MM.1S (cell line): ENCODE measurements at regions not wholly inside any gene's neighbourhood (a gene's known extent, or its start where the extent isn't known, plus 50 kb on each side); places are given as distances from the start of the nearest gene placed in this dataset.

Experiments used
- DNase-seq: peaks from one replicate; pipeline ENCODE4 v3.0.0-alpha.2; 2015
- H2AFZ ChIP-seq: fragments of 300-600 bp; sonication (generic); 2 replicates; pipeline ENCODE4 v1.6.0; 2016; ENCODE audit warnings: antibody characterized with exemption, low read length
- H3F3A ChIP-seq: fragments of 300-600 bp; sonication (generic); 2 replicates; pipeline ENCODE4 v1.6.1; 2016; ENCODE audit warnings: mild to moderate bottlenecking, antibody characterized with exemption, low read length, moderate library complexity, mixed read lengths; ENCODE audit not compliant: insufficient read depth
- H3K27ac ChIP-seq: fragments of 300-600 bp; sonication (generic); 2 replicates; pipeline ENCODE4 v1.5.1; 2016; ENCODE audit warnings: mild to moderate bottlenecking, low read length
- H3K27me3 ChIP-seq: fragments of 300-600 bp; sonication (generic); replicated peaks from 2 replicates; pipeline ENCODE4 v1.6.0; 2016; ENCODE audit warnings: low read length; ENCODE audit not compliant: insufficient read depth
- H3K36me3 ChIP-seq: fragments of 300-600 bp; sonication (generic); replicated peaks from 2 replicates; pipeline ENCODE4 v1.6.1; 2016; ENCODE audit warnings: mild to moderate bottlenecking, low read length, mixed read lengths; ENCODE audit not compliant: insufficient read depth
- H3K4me1 ChIP-seq: fragments of 300-600 bp; sonication (generic); 2 replicates; pipeline ENCODE4 v1.6.1; 2016; ENCODE audit warnings: low read length, mixed read lengths
- H3K4me2 ChIP-seq: fragments of 300-600 bp; sonication (generic); 2 replicates; pipeline ENCODE4 v1.6.0; 2016; ENCODE audit warnings: low read depth, low read length
- H3K4me3 ChIP-seq: fragments of 300-600 bp; sonication (generic); 2 replicates; pipeline ENCODE4 v1.5.1; 2016; ENCODE audit warnings: low read length, mixed read lengths
- H3K79me2 ChIP-seq: fragments of 300-600 bp; sonication (generic); 2 replicates; pipeline ENCODE4 v1.6.1; 2016; ENCODE audit warnings: mixed run types, low read length, mixed read lengths
- H3K9ac ChIP-seq: fragments of 300-600 bp; sonication (generic); 2 replicates; pipeline ENCODE4 v1.6.1; 2016; ENCODE audit warnings: low read length, mixed read lengths
- H3K9me2 ChIP-seq: fragments of 300-600 bp; sonication (generic); replicated peaks from 2 replicates; pipeline ENCODE4 v1.6.1; 2016; ENCODE audit warnings: mild to moderate bottlenecking, low read length, mixed read lengths; ENCODE audit not compliant: insufficient read depth
- H3K9me3 ChIP-seq: fragments of 300-600 bp; sonication (generic); replicated peaks from 2 replicates; pipeline ENCODE4 v1.6.1; 2016; ENCODE audit warnings: mild to moderate bottlenecking, low read length, mixed read lengths; ENCODE audit not compliant: insufficient read depth
- H4K20me1 ChIP-seq: fragments of 300-600 bp; sonication (generic); 2 replicates; pipeline ENCODE4 v1.6.1; 2016; ENCODE audit warnings: mild to moderate bottlenecking, low read length, moderate library complexity, mixed read lengths; ENCODE audit not compliant: insufficient read depth
- EZH2 ChIP-seq: fragments of 300-600 bp; sonication (generic); optimal IDR thresholded peaks from 2 replicates; pipeline ENCODE3; 2017; ENCODE audit warnings: low read depth, mild to moderate bottlenecking, antibody characterized with exemption, low read length, mixed read lengths
- EZH2phosphoT487 ChIP-seq: fragments of 300-600 bp; sonication (generic); IDR thresholded peaks from 2 replicates; pipeline ENCODE4 v1.6.1; 2018; ENCODE audit warnings: antibody characterized with exemption, low read length
- TF ChIP-seq, protein P1 (sequence below): fragments of 300-600 bp; sonication (generic); IDR thresholded peaks from 2 replicates; pipeline ENCODE4 v1.5.1; 2016; ENCODE audit warnings: antibody characterized with exemption, low read length, mixed read lengths

DNA sequence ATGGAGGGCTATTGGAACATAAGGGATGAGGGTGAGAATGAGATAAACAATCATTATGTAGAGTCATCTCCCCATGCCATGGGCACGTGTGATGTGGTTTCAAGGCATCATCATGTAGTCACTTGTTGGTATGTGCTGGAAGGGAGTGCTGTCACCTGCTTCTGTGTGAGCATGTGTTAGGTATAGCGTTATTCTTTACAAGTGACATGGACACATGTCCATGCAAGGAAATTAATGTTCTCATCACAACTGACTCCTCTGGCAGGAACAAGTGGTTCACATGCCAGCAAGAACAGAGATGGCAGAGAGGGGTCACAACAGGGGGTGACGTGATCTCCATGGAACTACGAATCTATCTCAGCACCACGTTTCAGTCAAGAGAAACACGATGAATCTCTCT, 815.8 kb downstream of the BCL11B start:
- no peaks in the 10 kb centered on the region for H3K9me3 ChIP-seq
- no peak overlapping the region for H3K4me3 ChIP-seq
- H3F3A ChIP-seq = no peaks in the 10 kb centered on the region
- DNase-seq = no peak
- no peak overlapping the region for H2AFZ ChIP-seq
- no peak for TF ChIP-seq EZH2
- TF ChIP-seq, protein P1, sequence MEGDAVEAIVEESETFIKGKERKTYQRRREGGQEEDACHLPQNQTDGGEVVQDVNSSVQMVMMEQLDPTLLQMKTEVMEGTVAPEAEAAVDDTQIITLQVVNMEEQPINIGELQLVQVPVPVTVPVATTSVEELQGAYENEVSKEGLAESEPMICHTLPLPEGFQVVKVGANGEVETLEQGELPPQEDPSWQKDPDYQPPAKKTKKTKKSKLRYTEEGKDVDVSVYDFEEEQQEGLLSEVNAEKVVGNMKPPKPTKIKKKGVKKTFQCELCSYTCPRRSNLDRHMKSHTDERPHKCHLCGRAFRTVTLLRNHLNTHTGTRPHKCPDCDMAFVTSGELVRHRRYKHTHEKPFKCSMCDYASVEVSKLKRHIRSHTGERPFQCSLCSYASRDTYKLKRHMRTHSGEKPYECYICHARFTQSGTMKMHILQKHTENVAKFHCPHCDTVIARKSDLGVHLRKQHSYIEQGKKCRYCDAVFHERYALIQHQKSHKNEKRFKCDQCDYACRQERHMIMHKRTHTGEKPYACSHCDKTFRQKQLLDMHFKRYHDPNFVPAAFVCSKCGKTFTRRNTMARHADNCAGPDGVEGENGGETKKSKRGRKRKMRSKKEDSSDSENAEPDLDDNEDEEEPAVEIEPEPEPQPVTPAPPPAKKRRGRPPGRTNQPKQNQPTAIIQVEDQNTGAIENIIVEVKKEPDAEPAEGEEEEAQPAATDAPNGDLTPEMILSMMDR = no peak
- TF ChIP-seq EZH2phosphoT487 = no peak
- no peaks in the 10 kb centered on the region for H3K79me2 ChIP-seq
- no peak overlapping the region for H3K9ac ChIP-seq
- no peak overlapping the region for H3K27ac ChIP-seq
- no peaks in the 10 kb centered on the region for H3K9me2 ChIP-seq
- no peak overlapping the region for H3K4me2 ChIP-seq
- H3K27me3 ChIP-seq = no peaks in the 10 kb centered on the region
- no peaks in the 10 kb centered on the region for H4K20me1 ChIP-seq
- H3K36me3 ChIP-seq = no peaks in the 10 kb centered on the region
- no peaks in the 10 kb centered on the region for H3K4me1 ChIP-seq

DNA sequence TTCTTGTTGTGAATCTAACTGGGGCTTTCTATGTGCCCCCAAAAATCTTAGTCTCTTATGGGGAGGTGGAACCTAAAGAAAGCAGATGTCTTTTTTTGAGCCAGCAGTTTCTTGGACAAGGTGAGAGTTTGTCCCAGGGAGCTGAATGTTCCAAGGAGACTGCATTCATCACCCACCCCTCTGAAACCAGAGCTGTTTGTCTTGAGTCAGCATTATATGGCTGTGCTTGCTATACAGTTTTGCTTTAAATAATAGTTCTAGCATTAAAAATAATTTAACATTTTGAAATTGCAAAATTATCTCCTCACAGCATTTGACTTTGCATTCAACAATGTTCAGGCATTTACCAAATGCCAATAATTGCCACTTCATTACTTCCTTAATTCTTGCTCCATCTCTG, 813.3 kb downstream of the BCL11B start:
- H3K9me2 ChIP-seq = no peaks in the 10 kb centered on the region

DNA sequence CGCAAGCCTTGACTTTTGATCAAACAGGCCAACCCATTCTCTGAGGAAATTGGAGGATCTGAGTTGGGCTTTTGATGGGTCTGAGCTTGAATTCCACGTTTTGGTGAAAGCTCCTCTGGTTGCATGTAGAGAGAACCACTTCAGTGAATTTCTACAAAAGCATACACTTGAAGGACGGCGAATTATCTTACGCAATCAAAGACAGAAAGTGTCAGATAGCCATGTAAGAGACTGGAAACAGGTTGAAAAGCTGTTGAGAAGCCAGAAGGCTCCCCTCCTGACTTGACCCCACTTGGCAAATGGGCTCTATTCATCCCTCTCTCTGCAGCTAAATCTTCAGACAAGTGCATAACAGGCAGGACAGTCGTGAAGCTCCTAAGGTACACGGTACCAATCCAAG, 809.1 kb downstream of the BCL11B start:
- Histone ChIP-seq H3K79me2 (no peaks in the 10 kb centered on the region), H3K4me3 (no peak overlapping the region), H3K9me3 (no peaks in the 10 kb centered on the region), H3K9me2 (no peaks in the 10 kb centered on the region), H3K9ac (no peak overlapping the region), H3K4me2 (no peak overlapping the region), H3K27ac (no peak overlapping the region), H3F3A (no peaks in the 10 kb centered on the region), H3K4me1 (no peaks in the 10 kb centered on the region), H2AFZ (no peak overlapping the region), H3K36me3 (no peaks in the 10 kb centered on the region), H4K20me1 (no peaks in the 10 kb centered on the region), H3K27me3 (no peaks in the 10 kb centered on the region)
- DNase-seq = no peak
- TF ChIP-seq, protein P1 = no peak
- TF ChIP-seq EZH2 (no peak), EZH2phosphoT487 (no peak)

More for the DNA sequence above, 813.3 kb downstream of the BCL11B start:
- Histone ChIP-seq H3K27ac (no peak overlapping the region), H4K20me1 (no peaks in the 10 kb centered on the region), H3K27me3 (no peaks in the 10 kb centered on the region), H3K79me2 (no peaks in the 10 kb centered on the region), H3K9ac (no peak overlapping the region), H3K36me3 (no peaks in the 10 kb centered on the region), H3F3A (no peaks in the 10 kb centered on the region), H3K4me2 (no peak overlapping the region), H2AFZ (no peak overlapping the region), H3K4me1 (no peaks in the 10 kb centered on the region), H3K9me3 (no peaks in the 10 kb centered on the region), H3K4me3 (no peak overlapping the region)
- no peak for DNase-seq
- TF ChIP-seq EZH2phosphoT487 = no peak
- no peak for TF ChIP-seq EZH2
- TF ChIP-seq, protein P1 = no peak
